Right renal pelvis (tissue), 4 donors: ENCODE measurements at regions not wholly inside any gene's neighbourhood (a gene's known extent, or its start where the extent isn't known, plus 50 kb on each side); places are given as distances from the start of the nearest gene placed in this dataset.

Source experiments
- DNase-seq, 4 donors: peaks; one replicate each; pipeline ENCODE4 v3.0.0-alpha.2; 2013; ENCODE audit warnings: low read depth in 4 of 4, low spot score in 3 of 4, missing footprints in 1 of 4

GRCh38 chr20:10769700-10770099, 95.9 kb upstream of the JAG1 start:
- no peak for DNase-seq

GRCh38 chr20:10770753-10771152, 97.0 kb upstream of the JAG1 start:
- no peak for DNase-seq

DNA sequence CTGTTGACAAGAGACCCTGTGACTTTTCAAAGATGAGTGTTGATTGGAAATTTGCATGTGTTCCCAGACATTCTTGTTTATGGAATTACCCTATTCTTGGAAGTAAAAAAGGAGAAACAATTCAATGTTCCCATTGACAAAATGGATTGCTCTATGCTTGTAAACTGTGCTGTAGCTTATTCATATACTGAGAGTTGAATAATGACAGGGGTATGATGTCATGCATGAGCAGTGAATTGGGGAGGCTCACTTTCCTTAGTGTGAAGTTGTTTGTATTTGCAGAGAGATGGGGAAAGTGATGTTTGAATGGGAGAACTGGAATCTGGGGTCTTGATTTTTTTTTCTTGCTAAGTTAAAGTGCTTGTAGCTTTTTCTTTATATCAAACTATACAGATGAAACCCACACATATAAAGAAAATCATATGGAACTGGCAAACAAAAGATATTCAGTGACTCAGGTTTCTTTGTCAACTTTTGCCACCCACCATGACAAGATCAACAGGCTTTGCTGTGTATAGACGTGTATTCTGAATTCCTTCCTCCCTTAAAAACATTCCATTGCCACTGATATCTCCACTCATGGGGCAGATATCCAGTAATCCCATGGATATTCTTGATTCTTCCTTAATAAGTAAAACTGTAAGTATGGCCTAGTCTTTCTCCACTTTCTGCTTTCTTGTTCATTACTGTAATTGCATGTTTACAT, 97.8 kb upstream of the JAG1 start:
- no peak for DNase-seq

- no peak for DNase-seq
Measured at GRCh38 chr20:10774357-10774943, 100.7 kb upstream of the JAG1 start.

GRCh38 chr20:10777710-10778109, 103.9 kb upstream of the JAG1 start:
- DNase-seq = no peak

DNA sequence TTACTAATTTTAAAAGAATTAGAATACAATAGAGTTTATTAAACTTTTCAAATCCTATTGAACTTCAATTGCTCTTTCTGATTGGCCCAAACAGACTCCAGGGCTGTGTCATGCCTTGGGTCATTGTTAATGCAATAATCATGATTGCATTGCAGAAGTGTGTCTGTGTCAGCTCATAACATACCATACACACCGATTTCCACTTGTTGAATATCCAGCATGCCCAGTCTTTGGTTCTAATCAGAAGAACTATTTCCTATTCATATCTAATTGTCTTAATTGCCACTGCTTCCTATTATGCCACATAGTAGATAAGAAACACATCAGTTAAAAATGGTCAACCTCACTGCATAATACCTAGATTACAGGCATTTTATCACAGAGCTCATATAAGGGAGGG, 106.1 kb upstream of the JAG1 start:
- DNase-seq = no peak

- DNase-seq = no peak
Measured at GRCh38 chr20:10780901-10781300, 107.1 kb upstream of the JAG1 start.

- no peak for DNase-seq
Measured at GRCh38 chr20:10781526-10781925, 107.7 kb upstream of the JAG1 start.

DNA sequence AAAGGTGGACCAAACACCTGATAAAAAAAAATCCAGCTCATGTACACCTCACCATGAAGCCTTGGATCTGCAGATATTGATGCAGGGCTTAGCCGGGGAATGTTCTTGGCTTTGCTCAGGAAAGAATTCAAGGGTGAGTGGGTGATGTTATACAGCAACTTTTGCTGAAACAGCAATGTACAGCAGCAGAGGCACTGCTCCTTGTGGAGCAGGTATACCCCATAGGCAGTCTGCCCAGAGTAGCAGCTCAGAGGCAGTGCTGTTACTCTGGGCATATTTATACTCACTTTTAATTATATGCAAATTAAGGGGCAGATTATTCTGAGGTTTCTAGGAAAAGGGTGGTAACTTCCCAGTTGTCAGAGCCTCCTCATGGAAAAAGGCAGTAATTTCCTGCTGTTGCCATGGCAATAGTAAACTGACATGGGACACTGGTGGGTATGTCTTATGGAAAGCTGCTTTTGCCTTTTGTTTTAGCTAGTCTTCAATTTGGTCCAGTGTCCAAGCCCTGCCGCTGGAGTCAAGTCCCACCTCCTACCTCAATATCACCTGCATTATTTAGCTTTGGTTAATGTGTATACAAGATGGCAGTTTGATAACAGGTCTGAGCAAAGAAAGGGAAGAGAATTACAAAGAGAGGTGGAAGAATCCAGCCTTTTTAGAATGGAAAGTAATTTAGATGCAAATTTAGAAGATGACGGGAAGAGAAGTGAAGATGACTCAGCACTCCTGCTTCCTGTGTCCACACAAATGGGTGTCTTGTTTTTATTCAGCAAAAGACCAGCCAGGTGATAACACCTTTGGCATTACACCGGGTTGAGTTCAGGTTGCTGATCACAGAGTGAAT, 110.1 kb upstream of the JAG1 start:
- no peak for DNase-seq

GRCh38 chr20:10784554-10785183, 110.9 kb upstream of the JAG1 start:
- DNase-seq = no peak

DNA sequence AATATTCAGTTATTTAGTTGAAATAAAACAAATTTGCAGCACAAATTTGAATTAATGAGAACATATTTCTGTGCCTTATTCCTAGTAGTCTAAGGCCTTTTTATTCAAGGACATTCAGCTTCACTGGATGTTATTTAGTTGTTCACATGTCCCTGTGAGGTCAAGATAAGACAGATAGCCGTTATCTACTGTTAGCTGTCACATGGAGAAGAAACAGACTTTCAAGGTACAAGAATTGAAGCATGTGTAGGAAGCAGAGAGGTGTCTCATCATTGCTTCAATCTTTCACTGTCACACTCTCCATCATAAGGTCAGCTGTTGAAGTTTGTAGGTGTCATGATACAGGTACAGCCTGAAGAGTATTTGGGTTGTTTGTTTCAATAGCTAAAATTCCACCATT, 112.9 kb upstream of the JAG1 start:
- DNase-seq = no peak

GRCh38 chr20:10788055-10788454, 114.3 kb upstream of the JAG1 start:
- DNase-seq = no peak

- no peak for DNase-seq
Measured at GRCh38 chr20:10788877-10789276, 115.1 kb upstream of the JAG1 start.

DNA sequence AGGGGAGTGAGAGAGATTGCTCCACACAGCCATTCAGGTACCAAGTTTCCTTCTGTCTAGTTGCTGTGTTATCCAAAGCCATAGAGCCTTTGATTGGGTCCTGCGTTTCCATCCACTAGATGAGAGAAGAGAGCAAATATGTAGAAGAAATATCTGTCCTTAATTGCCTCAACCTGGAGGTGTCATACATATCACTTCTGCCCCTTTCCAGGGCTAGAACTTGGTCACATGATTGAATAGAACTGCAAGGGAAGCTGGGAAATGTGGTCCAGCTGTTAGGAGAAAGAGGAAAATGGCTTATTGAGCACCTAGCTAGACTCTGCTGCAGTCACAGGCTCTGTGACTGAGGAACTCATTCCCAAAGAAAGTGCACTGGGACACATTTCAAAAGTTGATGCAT, 115.6 kb upstream of the JAG1 start:
- no peak for DNase-seq

GRCh38 chr20:10790013-10790412, 116.2 kb upstream of the JAG1 start:
- DNase-seq = no peak

GRCh38 chr20:10792291-10792690, 118.5 kb upstream of the JAG1 start:
- DNase-seq = no peak

- DNase-seq = no peak
Measured at GRCh38 chr20:10793766-10794165, 120.0 kb upstream of the JAG1 start.

DNA sequence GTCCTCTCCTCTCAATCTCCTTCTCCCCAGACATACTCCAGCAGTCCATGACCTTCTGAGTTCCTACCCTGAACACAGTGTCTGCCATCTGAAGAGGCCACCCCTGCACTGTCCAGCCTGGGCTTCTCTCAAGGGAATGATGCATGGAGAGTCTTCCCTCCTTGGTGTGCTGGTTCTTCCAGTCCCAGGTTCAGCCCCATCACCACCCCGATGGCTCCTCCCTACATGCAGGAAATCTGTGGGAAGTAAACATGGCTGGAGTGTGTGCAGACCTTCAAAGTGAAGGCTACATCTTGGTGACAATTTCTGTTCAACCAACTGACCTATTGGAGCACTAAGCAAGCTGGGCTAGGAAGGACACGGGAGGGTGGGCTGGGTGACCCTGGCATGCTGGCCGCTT, 121.0 kb upstream of the JAG1 start:
- DNase-seq = no peak

GRCh38 chr20:10795286-10796026, 121.7 kb upstream of the JAG1 start:
- DNase-seq = peak in 3 of 4 donors; percentile 36 to 51 (median 48)

GRCh38 chr20:10798811-10799210, 125.0 kb upstream of the JAG1 start:
- no peak for DNase-seq

DNA sequence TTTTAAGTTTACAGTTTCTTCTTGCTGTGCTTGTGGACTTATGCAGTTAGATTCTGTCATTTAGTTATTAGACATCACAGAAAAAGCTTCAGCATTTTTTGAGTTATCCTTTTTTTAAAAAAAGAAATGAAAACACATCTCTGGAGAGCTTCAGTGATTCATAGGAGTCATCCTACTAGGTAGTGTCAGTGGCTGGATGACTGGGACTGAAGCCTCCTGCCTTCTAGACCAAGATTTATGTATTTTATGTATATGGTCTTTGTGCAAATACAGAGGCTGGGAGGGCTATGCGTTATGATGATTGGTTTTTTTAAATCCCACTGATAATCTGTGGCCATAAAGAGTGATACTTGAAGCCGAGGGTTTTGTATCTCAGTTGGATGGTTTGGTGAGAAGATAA, 125.9 kb upstream of the JAG1 start:
- DNase-seq = no peak
